Trophoblast cell (in vitro differentiated cells and primary cell): ENCODE measurements at regions not wholly inside any gene's neighbourhood (a gene's known extent, or its start where the extent isn't known, plus 50 kb on each side); places are given as distances from the start of the nearest gene placed in this dataset.

ENCODE experiments used
- DNase-seq, 2 donors: peaks; one replicate each; pipeline ENCODE4 v3.0.0-alpha.2; 2016
- H2AFZ ChIP-seq: 2 replicates; pipeline ENCODE4 v1.6.1; 2013; ENCODE audit warnings: low read length, moderate library complexity, mild to moderate bottlenecking; ENCODE audit not compliant: insufficient read depth, poor library complexity
- H2AK5ac ChIP-seq: 2 replicates; pipeline ENCODE4 v1.6.1; 2013; ENCODE audit warnings: mild to moderate bottlenecking, low read length
- H2BK120ac ChIP-seq: 2 replicates; pipeline ENCODE4 v1.6.1; 2013; ENCODE audit warnings: low read length, mild to moderate bottlenecking, moderate library complexity; ENCODE audit not compliant: insufficient read depth, poor library complexity
- H2BK12ac ChIP-seq: 2 replicates; pipeline ENCODE4 v1.6.1; 2013; ENCODE audit warnings: mild to moderate bottlenecking, low read length, moderate library complexity
- H2BK5ac ChIP-seq: 2 replicates; pipeline ENCODE4 v1.6.1; 2013; ENCODE audit warnings: low read length, low read depth, moderate library complexity, mild to moderate bottlenecking; ENCODE audit not compliant: poor library complexity
- H3K14ac ChIP-seq: 2 replicates; pipeline ENCODE4 v1.6.1; 2013; ENCODE audit warnings: mild to moderate bottlenecking, low read length
- H3K18ac ChIP-seq: 2 replicates; pipeline ENCODE4 v1.6.1; 2013; ENCODE audit warnings: mild to moderate bottlenecking, low read length
- H3K23ac ChIP-seq: 2 replicates; pipeline ENCODE4 v1.6.1; 2013; ENCODE audit warnings: low read length
- H3K27ac ChIP-seq: 2 replicates; pipeline ENCODE4 v1.5.1; 2013; ENCODE audit warnings: low read depth, mild to moderate bottlenecking, inconsistent platforms, low read length, moderate library complexity
- H3K27me3 ChIP-seq: 2 replicates; pipeline ENCODE4 v1.6.1; 2013; ENCODE audit warnings: inconsistent platforms, mild to moderate bottlenecking, low read length, moderate library complexity; ENCODE audit not compliant: insufficient read depth
- H3K36me3 ChIP-seq, 2 experiments: 1 replicate in 1 of 2; 2 replicates in 1 of 2; pipeline ENCODE4 v1.6.1; 2013; ENCODE audit warnings: low read length in 2 of 2, mild to moderate bottlenecking in 2 of 2, moderate library complexity in 1 of 2; ENCODE audit not compliant: insufficient read depth in 2 of 2, control insufficient read depth in 1 of 2
- H3K4ac ChIP-seq: 2 replicates; pipeline ENCODE4 v1.6.1; 2013; ENCODE audit warnings: low read depth, mild to moderate bottlenecking, low read length, moderate library complexity
- H3K4me1 ChIP-seq, 2 experiments: 1 replicate in 1 of 2; 2 replicates in 1 of 2; pipeline ENCODE4 v1.6.1; 2013; ENCODE audit warnings: low read length in 2 of 2, mild to moderate bottlenecking in 2 of 2, moderate library complexity in 1 of 2; ENCODE audit not compliant: insufficient read depth in 2 of 2, control insufficient read depth in 1 of 2
- H3K4me2 ChIP-seq: 2 replicates; pipeline ENCODE4 v1.6.1; 2013; ENCODE audit warnings: inconsistent platforms, mild to moderate bottlenecking, low read length, moderate library complexity
- H3K4me3 ChIP-seq: 2 replicates; pipeline ENCODE4 v1.5.1; 2013; ENCODE audit warnings: mild to moderate bottlenecking, low read depth, low read length, inconsistent platforms
- H3K79me1 ChIP-seq: one replicate; pipeline ENCODE4 v1.6.1; 2013; ENCODE audit warnings: low read length
- H3K79me2 ChIP-seq: 2 replicates; pipeline ENCODE4 v1.6.1; 2013; ENCODE audit warnings: low read length, mild to moderate bottlenecking; ENCODE audit not compliant: control insufficient read depth, insufficient read depth, poor library complexity
- H3K9ac ChIP-seq: 2 replicates; pipeline ENCODE4 v1.6.1; 2013; ENCODE audit warnings: mild to moderate bottlenecking, low read length
- H3K9me3 ChIP-seq: 2 replicates; pipeline ENCODE4 v1.6.1; 2013; ENCODE audit warnings: low read depth, mild to moderate bottlenecking, control low read depth, inconsistent platforms, low read length; ENCODE audit not compliant: insufficient read depth
- H4K12ac ChIP-seq: 2 replicates; pipeline ENCODE4 v1.6.1; 2013; ENCODE audit warnings: low read depth, mild to moderate bottlenecking, low read length, moderate library complexity
- H4K8ac ChIP-seq: 2 replicates; pipeline ENCODE4 v1.6.1; 2013; ENCODE audit warnings: low read depth, mild to moderate bottlenecking, low read length, moderate library complexity
- H4K91ac ChIP-seq: one replicate; pipeline ENCODE4 v1.6.1; 2013; ENCODE audit warnings: low read depth, mild to moderate bottlenecking, low read length, moderate library complexity
- WGBS: extraction: QIAGEN DNeasy Blood & Tissue Kit; methylation state at CpG from one replicate; pipeline ENCODE4 v1.1.7; 2013; ENCODE audit warnings: missing lambda C conversion rate; ENCODE audit not compliant: insufficient read length, insufficient coverage; ENCODE audit errors: extremely low coverage; 5-methylcytosine and 5-hydroxymethylcytosine counted together

DNA sequence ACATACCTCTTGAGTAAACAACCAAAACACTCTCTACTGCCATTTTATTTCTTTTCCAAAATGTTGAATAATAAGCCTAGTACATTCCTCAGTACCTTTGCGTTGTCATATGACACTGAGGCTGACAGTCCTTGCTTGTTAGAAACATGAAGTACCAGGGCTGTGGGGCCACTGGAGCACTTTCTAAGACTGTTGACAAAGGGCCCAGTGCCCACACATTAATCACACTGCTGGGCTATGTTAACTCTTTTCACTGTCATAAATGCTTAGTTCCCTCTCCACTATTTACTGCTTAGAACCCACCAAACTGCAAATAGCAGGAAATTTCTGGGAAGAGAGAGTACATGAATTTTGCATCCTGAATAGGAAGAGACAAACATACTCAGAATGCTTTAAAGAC, 57.1 kb downstream of the FAM47B start:
- H3K79me2 ChIP-seq: no peaks in the 10 kb centered on the region
- no peak overlapping the region for H3K27ac ChIP-seq
- H2AK5ac ChIP-seq: no peak overlapping the region
- no peak overlapping the region for H4K12ac ChIP-seq
- H4K8ac ChIP-seq: no peak overlapping the region
- no peak overlapping the region for H3K23ac ChIP-seq
- no peaks in the 10 kb centered on the region for H3K27me3 ChIP-seq
- no peak overlapping the region for H2BK120ac ChIP-seq
- H3K79me1 ChIP-seq: no peaks in the 10 kb centered on the region
- no peak overlapping the region for H3K18ac ChIP-seq
- no peak overlapping the region for H3K4me3 ChIP-seq
- no peak overlapping the region for H4K91ac ChIP-seq
- DNase-seq: no peak
- H2AFZ ChIP-seq: no peak overlapping the region
- no peak overlapping the region for H3K4ac ChIP-seq
- no peak overlapping the region for H2BK12ac ChIP-seq
- H3K4me2 ChIP-seq: no peak overlapping the region
- H3K9me3 ChIP-seq: no peaks in the 10 kb centered on the region
- no peak overlapping the region for H3K9ac ChIP-seq
- H2BK5ac ChIP-seq: no peak overlapping the region
- H3K14ac ChIP-seq: no peak overlapping the region
- H3K36me3 ChIP-seq: no peaks in the 10 kb centered on the region
- WGBS: no CpG with 5 or more reads among the region's 1 CpG
- no peaks in the 10 kb centered on the region for H3K4me1 ChIP-seq

DNA sequence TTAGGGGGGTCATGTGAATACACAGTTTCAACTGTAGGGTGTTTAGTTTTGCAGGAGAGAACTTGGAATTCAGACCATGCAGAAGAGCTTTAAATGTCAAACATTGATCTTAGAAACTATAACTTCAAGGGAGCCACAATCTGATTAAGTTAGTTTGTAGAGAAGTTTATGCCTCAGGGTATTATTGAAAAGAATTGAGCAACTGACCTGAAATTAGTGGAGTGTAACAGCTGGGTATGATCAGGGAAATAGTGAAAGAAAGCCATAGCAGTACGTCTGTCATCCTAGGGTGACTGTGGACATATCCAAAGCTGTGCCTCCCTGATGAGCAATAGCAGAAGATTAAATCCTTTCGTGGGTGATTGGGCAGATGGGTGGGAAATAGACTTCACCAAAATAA, 63.8 kb downstream of the FAM47B start:
- Histone ChIP-seq H2BK12ac (no peak overlapping the region), H3K18ac (no peak overlapping the region), H4K8ac (no peak overlapping the region), H3K4me1 (no peaks in the 10 kb centered on the region), H2BK120ac (no peak overlapping the region), H3K36me3 (no peaks in the 10 kb centered on the region), H3K9me3 (no peaks in the 10 kb centered on the region), H3K27me3 (no peaks in the 10 kb centered on the region), H3K27ac (no peak overlapping the region), H2AFZ (no peak overlapping the region), H3K4me2 (no peak overlapping the region), H3K79me2 (no peaks in the 10 kb centered on the region), H3K9ac (no peak overlapping the region), H3K14ac (no peak overlapping the region), H2BK5ac (no peak overlapping the region), H4K12ac (no peak overlapping the region), H3K23ac (no peak overlapping the region), H3K4me3 (no peak overlapping the region), H4K91ac (no peak overlapping the region), H3K4ac (no peak overlapping the region), H2AK5ac (no peak overlapping the region), H3K79me1 (no peaks in the 10 kb centered on the region)
- DNase-seq: no peak
- no CpG with 5 or more reads among the region's 2 CpGs for WGBS

DNA sequence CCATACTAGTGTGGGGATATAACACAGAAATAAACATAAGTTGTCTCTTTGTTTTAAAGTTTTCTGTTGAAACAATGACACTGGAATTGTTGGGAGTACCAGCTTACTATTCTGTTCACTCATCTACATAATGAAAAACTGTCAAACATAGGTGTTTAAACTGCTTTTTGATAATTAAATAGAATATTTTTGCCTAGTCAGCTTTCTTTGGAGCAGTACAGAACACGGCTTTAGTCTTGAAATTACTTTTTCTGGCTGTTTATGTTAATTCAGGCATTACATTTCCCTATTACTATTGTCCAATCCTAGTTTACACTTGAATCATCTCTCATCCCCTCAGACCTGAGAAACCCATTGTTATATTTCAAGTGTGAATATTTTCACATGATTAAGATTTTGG, 73.0 kb downstream of the FAM47B start:
- no peaks in the 10 kb centered on the region for H3K79me1 ChIP-seq
- no peak overlapping the region for H3K9ac ChIP-seq
- H2BK120ac ChIP-seq: no peak overlapping the region
- no peaks in the 10 kb centered on the region for H3K9me3 ChIP-seq
- no peak overlapping the region for H4K8ac ChIP-seq
- no peak overlapping the region for H3K4ac ChIP-seq
- no peak overlapping the region for H3K23ac ChIP-seq
- H2AK5ac ChIP-seq: no peak overlapping the region
- H2BK5ac ChIP-seq: no peak overlapping the region
- no peak overlapping the region for H3K18ac ChIP-seq
- no peak overlapping the region for H3K4me3 ChIP-seq
- H3K27ac ChIP-seq: no peak overlapping the region
- H3K4me1 ChIP-seq: no peaks in the 10 kb centered on the region
- no peaks in the 10 kb centered on the region for H3K79me2 ChIP-seq
- H3K14ac ChIP-seq: no peak overlapping the region
- H4K91ac ChIP-seq: no peak overlapping the region
- H2AFZ ChIP-seq: no peak overlapping the region
- no CpG with 5 or more reads among the region's 1 CpG for WGBS
- H2BK12ac ChIP-seq: no peak overlapping the region
- no peaks in the 10 kb centered on the region for H3K27me3 ChIP-seq
- no peak overlapping the region for H3K4me2 ChIP-seq
- H4K12ac ChIP-seq: no peak overlapping the region
- no peaks in the 10 kb centered on the region for H3K36me3 ChIP-seq
- no peak for DNase-seq

GRCh38 chrX:35016051-35016450, 73.5 kb downstream of the FAM47B start:
- no peak overlapping the region for H4K8ac ChIP-seq
- H3K36me3 ChIP-seq: no peaks in the 10 kb centered on the region
- H4K91ac ChIP-seq: no peak overlapping the region
- H3K27ac ChIP-seq: no peak overlapping the region
- no peak overlapping the region for H3K18ac ChIP-seq
- H2AFZ ChIP-seq: no peak overlapping the region
- H3K4me2 ChIP-seq: no peak overlapping the region
- no peaks in the 10 kb centered on the region for H3K79me2 ChIP-seq
- no peak overlapping the region for H4K12ac ChIP-seq
- no peak overlapping the region for H3K23ac ChIP-seq
- no peak overlapping the region for H3K14ac ChIP-seq
- H3K4ac ChIP-seq: no peak overlapping the region
- H3K79me1 ChIP-seq: no peaks in the 10 kb centered on the region
- no peaks in the 10 kb centered on the region for H3K27me3 ChIP-seq
- no peak overlapping the region for H3K9ac ChIP-seq
- H2AK5ac ChIP-seq: no peak overlapping the region
- WGBS: no CpG with 5 or more reads among the region's 2 CpGs
- no peak overlapping the region for H2BK12ac ChIP-seq
- H2BK5ac ChIP-seq: no peak overlapping the region
- H2BK120ac ChIP-seq: no peak overlapping the region
- no peaks in the 10 kb centered on the region for H3K4me1 ChIP-seq
- no peak for DNase-seq
- H3K4me3 ChIP-seq: no peak overlapping the region
- H3K9me3 ChIP-seq: no peaks in the 10 kb centered on the region
